ENCODE measurements at regions not wholly inside any gene's neighbourhood (a gene's known extent, or its start where the extent isn't known, plus 50 kb on each side); places are given as distances from the start of the nearest gene placed in this dataset.

GRCh38 chr18:10290638-10291235, 163.7 kb upstream of the APCDD1 start:
- TF ChIP-seq POLR2A (IDR thresholded peaks at IDR 0.05) = no peak
- TF ChIP-seq CTCF (IDR thresholded peaks at IDR 0.05) = no peak
- TF ChIP-seq POLR2AphosphoS5 (IDR thresholded peaks at IDR 0.05) = no peak

Measured in prostate gland (tissue), 2 donors.